ENCODE measurements at regions not wholly inside any gene's neighbourhood (a gene's known extent, or its start where the extent isn't known, plus 50 kb on each side); places are given as distances from the start of the nearest gene placed in this dataset.

GRCh38 chr3:168533600-168533999 is 437.9 kb upstream of the GOLIM4 start (continued):
- TF ChIP-seq, protein P1, sequence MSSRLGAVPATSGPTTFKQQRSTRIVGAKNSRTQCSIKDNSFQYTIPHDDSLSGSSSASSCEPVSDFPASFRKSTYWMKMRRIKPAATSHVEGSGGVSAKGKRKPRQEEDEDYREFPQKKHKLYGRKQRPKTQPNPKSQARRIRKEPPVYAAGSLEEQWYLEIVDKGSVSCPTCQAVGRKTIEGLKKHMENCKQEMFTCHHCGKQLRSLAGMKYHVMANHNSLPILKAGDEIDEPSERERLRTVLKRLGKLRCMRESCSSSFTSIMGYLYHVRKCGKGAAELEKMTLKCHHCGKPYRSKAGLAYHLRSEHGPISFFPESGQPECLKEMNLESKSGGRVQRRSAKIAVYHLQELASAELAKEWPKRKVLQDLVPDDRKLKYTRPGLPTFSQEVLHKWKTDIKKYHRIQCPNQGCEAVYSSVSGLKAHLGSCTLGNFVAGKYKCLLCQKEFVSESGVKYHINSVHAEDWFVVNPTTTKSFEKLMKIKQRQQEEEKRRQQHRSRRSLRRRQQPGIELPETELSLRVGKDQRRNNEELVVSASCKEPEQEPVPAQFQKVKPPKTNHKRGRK (CRISPR knock-in tag; IDR thresholded peaks at IDR 0.05; ENCODE audit: borderline replicate concordance): no peak
- TF ChIP-seq PRRX2 (CRISPR knock-in tag; IDR thresholded peaks at IDR 0.05): no peak
- no peak for TF ChIP-seq ZNF671 (CRISPR knock-in tag; IDR thresholded peaks at IDR 0.05)
- no peak for TF ChIP-seq KAT7 (CRISPR knock-in tag; IDR thresholded peaks at IDR 0.05; ENCODE audit: borderline replicate concordance)
- TF ChIP-seq, protein P2, sequence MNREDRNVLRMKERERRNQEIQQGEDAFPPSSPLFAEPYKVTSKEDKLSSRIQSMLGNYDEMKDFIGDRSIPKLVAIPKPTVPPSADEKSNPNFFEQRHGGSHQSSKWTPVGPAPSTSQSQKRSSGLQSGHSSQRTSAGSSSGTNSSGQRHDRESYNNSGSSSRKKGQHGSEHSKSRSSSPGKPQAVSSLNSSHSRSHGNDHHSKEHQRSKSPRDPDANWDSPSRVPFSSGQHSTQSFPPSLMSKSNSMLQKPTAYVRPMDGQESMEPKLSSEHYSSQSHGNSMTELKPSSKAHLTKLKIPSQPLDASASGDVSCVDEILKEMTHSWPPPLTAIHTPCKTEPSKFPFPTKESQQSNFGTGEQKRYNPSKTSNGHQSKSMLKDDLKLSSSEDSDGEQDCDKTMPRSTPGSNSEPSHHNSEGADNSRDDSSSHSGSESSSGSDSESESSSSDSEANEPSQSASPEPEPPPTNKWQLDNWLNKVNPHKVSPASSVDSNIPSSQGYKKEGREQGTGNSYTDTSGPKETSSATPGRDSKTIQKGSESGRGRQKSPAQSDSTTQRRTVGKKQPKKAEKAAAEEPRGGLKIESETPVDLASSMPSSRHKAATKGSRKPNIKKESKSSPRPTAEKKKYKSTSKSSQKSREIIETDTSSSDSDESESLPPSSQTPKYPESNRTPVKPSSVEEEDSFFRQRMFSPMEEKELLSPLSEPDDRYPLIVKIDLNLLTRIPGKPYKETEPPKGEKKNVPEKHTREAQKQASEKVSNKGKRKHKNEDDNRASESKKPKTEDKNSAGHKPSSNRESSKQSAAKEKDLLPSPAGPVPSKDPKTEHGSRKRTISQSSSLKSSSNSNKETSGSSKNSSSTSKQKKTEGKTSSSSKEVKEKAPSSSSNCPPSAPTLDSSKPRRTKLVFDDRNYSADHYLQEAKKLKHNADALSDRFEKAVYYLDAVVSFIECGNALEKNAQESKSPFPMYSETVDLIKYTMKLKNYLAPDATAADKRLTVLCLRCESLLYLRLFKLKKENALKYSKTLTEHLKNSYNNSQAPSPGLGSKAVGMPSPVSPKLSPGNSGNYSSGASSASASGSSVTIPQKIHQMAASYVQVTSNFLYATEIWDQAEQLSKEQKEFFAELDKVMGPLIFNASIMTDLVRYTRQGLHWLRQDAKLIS (CRISPR knock-in tag; IDR thresholded peaks at IDR 0.05; ENCODE audit: borderline replicate concordance): no peak
- TF ChIP-seq GTF2I (CRISPR knock-in tag; conservative IDR thresholded peaks at IDR 0.05): no peak
- no peak for TF ChIP-seq NR1H2 (CRISPR knock-in tag; IDR thresholded peaks at IDR 0.05)
- TF ChIP-seq, protein P3, sequence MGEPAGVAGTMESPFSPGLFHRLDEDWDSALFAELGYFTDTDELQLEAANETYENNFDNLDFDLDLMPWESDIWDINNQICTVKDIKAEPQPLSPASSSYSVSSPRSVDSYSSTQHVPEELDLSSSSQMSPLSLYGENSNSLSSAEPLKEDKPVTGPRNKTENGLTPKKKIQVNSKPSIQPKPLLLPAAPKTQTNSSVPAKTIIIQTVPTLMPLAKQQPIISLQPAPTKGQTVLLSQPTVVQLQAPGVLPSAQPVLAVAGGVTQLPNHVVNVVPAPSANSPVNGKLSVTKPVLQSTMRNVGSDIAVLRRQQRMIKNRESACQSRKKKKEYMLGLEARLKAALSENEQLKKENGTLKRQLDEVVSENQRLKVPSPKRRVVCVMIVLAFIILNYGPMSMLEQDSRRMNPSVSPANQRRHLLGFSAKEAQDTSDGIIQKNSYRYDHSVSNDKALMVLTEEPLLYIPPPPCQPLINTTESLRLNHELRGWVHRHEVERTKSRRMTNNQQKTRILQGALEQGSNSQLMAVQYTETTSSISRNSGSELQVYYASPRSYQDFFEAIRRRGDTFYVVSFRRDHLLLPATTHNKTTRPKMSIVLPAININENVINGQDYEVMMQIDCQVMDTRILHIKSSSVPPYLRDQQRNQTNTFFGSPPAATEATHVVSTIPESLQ (CRISPR knock-in tag; IDR thresholded peaks at IDR 0.05): no peak
- no peak for TF ChIP-seq ZNF532 (CRISPR knock-in tag; IDR thresholded peaks at IDR 0.05; ENCODE audit: borderline replicate concordance)

DNA sequence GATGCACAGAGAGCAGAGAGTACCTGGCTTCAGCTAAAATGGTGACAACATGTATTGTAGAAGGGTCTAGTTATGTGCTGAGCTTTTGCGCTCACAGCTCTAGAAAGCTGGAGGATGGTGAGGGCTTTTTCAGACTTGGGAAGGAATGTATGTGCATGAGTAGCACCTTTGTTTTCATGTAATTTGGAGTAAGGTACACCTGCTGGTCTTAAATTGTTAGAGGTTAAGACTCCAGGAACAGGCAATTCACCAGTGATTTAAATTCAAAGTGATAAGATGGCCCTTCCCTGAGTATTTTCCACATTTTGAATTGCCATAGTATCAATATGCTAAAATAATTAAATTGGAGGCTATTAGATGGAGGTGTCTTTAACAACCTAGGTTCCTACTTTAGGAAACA is 436.4 kb upstream of the GOLIM4 start:
- no peaks in the 10 kb centered on the region for H3K27me3 Mint-ChIP-seq (ENCODE audit: low read depth)
- POLR2A ChIA-PET: no interaction called here
- TF ChIP-seq, protein P4, sequence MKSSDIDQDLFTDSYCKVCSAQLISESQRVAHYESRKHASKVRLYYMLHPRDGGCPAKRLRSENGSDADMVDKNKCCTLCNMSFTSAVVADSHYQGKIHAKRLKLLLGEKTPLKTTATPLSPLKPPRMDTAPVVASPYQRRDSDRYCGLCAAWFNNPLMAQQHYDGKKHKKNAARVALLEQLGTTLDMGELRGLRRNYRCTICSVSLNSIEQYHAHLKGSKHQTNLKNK (CRISPR knock-in tag; IDR thresholded peaks at IDR 0.05): peak; percentile 81; the same call in 1 of the 2 replicates
- TF ChIP-seq TEAD1 (CRISPR knock-in tag; IDR thresholded peaks at IDR 0.05) (peak; percentile 66; the same call in 1 of the 2 replicates), ZSCAN18 (CRISPR knock-in tag; IDR thresholded peaks at IDR 0.05) (0 out of 2 replicates have a peak, but pooled peaks have one; percentile 32)
- TF ChIP-seq, protein P5, sequence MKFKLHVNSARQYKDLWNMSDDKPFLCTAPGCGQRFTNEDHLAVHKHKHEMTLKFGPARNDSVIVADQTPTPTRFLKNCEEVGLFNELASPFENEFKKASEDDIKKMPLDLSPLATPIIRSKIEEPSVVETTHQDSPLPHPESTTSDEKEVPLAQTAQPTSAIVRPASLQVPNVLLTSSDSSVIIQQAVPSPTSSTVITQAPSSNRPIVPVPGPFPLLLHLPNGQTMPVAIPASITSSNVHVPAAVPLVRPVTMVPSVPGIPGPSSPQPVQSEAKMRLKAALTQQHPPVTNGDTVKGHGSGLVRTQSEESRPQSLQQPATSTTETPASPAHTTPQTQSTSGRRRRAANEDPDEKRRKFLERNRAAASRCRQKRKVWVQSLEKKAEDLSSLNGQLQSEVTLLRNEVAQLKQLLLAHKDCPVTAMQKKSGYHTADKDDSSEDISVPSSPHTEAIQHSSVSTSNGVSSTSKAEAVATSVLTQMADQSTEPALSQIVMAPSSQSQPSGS (CRISPR knock-in tag; IDR thresholded peaks at IDR 0.05; ENCODE audit: borderline replicate concordance, low read depth): no peak
- H3K9me3 Mint-ChIP-seq: no peaks in the 10 kb centered on the region
- H3K4me1 Mint-ChIP-seq: peaks cover 75% of the 10 kb centered on the region
- no peaks in the 10 kb centered on the region for H3K36me3 Mint-ChIP-seq
- ATAC-seq: peak; percentile 89
- H3K4me3 Mint-ChIP-seq: peak overlapping the region; percentile 47
- H3K27ac Mint-ChIP-seq: peak overlapping the region; percentile 98
- CTCF ChIA-PET: interaction anchor here (1.0 kb wide), 1 partner anchor 13 kb away, joined by 5 read pairs; no protein-coding TSS in a partner anchor
- DNase-seq (ENCODE audit: low spot score): no peak
